22Rv1 (cell line): ENCODE measurements at regions not wholly inside any gene's neighbourhood (a gene's known extent, or its start where the extent isn't known, plus 50 kb on each side); places are given as distances from the start of the nearest gene placed in this dataset.
"Not testable (repeated sequence)": the region's sequence is repeated elsewhere in the genome, so short reads cannot be mapped to it uniquely, and the experiment has no call there.

Experiments
- H3K27ac ChIP-seq: fragments of 450-650 bp; 2 replicates; pipeline ENCODE4 v1.5.1; 2017
- ZFX ChIP-seq: fragments of 450-650 bp; IDR thresholded peaks from 2 replicates; pipeline ENCODE4 v1.6.1; 2017; ENCODE audit warnings: antibody characterized with exemption, borderline replicate concordance
- TF ChIP-seq, protein P1 (sequence below): fragments of 450-650 bp; IDR thresholded peaks from 2 replicates; pipeline ENCODE4 v1.5.1; 2017; ENCODE audit warnings: mild to moderate bottlenecking

DNA sequence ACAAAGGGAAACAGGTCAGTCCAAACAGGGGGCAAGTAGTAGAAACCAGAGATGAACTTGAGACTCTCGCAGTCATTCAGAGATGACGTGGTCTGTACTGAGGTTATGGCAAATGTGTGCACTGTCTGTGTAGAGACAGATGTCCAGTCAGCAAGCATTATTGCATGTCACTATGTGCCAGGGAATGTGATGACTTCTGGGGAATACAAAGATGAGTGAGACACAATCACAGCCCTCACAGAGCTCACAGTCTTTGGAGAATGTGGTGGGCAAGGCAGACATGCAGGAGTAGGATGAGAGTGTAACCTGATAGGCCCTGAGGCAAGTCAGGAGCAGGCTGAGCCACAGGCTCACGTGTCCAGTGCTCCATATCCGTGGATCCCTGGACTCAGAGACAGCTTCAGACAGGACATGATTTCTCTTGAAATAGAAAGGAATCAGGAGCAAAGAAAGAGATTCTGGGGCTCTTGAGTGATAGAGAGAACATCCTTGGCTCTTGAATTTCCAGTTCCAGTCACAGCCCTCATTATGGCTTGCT is 550.7 kb downstream of the ETS1 start:
- TF ChIP-seq, protein P1, sequence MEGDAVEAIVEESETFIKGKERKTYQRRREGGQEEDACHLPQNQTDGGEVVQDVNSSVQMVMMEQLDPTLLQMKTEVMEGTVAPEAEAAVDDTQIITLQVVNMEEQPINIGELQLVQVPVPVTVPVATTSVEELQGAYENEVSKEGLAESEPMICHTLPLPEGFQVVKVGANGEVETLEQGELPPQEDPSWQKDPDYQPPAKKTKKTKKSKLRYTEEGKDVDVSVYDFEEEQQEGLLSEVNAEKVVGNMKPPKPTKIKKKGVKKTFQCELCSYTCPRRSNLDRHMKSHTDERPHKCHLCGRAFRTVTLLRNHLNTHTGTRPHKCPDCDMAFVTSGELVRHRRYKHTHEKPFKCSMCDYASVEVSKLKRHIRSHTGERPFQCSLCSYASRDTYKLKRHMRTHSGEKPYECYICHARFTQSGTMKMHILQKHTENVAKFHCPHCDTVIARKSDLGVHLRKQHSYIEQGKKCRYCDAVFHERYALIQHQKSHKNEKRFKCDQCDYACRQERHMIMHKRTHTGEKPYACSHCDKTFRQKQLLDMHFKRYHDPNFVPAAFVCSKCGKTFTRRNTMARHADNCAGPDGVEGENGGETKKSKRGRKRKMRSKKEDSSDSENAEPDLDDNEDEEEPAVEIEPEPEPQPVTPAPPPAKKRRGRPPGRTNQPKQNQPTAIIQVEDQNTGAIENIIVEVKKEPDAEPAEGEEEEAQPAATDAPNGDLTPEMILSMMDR = no peak
- no peak for TF ChIP-seq ZFX
- no peak overlapping the region for H3K27ac ChIP-seq

DNA sequence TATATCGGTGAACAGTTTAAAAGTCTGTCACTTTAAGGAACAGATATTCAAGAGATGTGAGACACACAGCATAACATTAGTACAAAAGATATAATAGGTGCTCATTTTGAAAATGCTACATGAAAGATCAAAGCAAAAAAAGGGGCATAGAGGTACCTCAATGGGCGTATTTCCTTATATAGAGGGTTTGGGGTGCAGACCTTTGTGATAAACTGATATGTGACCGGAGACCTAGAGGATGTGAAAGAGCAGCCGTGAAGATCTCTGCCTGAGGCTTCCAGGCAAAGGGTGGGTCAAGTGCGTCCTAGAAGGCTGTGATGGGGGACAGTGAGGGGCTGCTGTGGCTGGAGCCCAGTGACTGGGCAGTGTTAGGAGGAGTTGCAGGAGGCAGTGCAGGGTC is 551.4 kb downstream of the ETS1 start:
- no peak for TF ChIP-seq ZFX
- TF ChIP-seq, protein P1 = no peak
- H3K27ac ChIP-seq = no peak overlapping the region

GRCh38 chr11:128031538-128032134 is 555.7 kb downstream of the ETS1 start:
- H3K27ac ChIP-seq = not testable (repeated sequence)
- TF ChIP-seq, protein P1 = peak; percentile 75

DNA sequence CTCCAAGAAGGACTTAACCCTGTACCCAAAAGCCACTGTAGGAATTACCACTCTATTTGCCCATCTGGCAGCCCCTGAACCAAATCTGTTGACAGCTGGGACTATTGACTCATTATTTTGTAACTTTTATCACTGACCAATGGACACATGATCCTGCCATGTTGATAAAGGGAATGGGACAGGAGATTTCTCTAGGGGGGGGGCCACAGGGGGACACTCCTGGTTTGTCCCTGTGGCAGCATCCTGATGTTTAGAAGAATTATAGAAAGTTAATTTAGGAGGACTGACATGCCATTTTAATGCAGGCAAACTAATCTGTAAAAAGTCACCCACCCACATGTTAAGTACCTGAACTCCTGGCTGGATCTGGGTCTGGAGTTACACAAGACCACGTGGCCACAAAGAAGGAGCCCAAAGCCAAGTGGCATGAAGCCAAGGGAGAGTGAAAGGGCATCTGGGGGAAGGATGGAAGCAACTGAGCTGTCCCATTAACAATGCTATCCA is 558.1 kb downstream of the ETS1 start:
- no peak for TF ChIP-seq ZFX
- TF ChIP-seq, protein P1 = no peak
- no peak overlapping the region for H3K27ac ChIP-seq

DNA sequence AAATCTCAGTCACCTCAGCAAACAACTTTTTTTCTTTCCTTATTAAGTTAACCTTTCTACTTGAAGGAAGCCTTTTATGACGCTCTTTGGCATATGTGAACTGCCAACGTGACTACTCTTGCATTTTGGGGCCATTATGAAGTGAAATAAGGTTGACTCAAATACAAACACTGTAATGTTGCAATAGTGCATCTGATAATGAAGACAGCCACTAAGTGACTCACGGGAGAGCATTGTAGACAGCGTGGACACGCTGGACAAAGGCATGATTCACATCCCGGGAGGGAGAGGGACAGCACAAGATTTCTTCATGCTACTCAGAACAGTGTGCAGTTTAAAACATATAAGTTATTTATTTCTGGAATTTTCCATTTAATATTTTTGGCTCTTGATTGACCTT is 560.8 kb downstream of the ETS1 start:
- TF ChIP-seq, protein P1 = no peak
- no peak for TF ChIP-seq ZFX
- no peak overlapping the region for H3K27ac ChIP-seq

DNA sequence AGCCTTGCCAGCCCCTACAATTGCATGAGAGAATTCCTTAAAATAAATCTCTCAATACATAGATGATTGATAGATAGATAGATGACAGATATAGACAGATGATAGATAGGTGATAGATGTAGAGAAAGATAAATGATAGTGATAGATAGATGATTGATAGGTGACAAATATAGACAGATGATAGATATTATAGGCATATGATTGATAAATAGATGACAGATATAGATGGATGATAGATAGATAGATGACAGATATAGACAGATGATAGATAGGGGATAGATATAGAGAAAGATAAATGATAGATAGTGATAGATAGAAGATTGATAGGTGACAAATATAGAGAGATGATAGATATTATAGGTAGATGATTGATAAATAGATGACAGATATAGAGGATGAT is 564.6 kb downstream of the ETS1 start:
- H3K27ac ChIP-seq = no peak overlapping the region
- no peak for TF ChIP-seq ZFX
- TF ChIP-seq, protein P1 = no peak

DNA sequence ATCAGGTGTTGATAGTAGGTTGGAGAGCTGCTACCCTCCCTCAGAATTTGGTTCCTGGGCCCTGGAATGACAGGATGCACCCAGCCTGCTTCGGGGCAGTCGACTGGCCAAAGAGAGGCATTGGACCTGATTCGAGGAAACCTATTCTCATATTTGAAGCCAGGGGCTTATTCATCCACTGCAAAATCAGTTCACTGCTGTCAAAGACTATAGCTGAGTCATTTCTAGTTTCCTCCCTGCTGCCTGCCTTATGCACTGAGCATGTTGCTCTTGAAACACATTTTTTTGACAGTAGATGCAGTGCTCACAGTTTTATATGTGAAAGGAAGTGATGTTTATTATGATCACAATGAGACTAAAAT is 565.4 kb downstream of the ETS1 start:
- no peak overlapping the region for H3K27ac ChIP-seq
- TF ChIP-seq ZFX = no peak
- TF ChIP-seq, protein P1 = no peak
